ENCODE measurements at regions not wholly inside any gene's neighbourhood (a gene's known extent, or its start where the extent isn't known, plus 50 kb on each side); places are given as distances from the start of the nearest gene placed in this dataset.

GRCh38 chr18:30814446-30814845, 228.1 kb downstream of the DSC3 start:
- ATAC-seq, result no peak
- no peak for TF ChIP-seq ZNF70 (CRISPR knock-in tag; IDR thresholded peaks at IDR 0.05)
- no peak for TF ChIP-seq ZNF8 (CRISPR knock-in tag; IDR thresholded peaks at IDR 0.05)
- no peak for TF ChIP-seq PPARA (CRISPR knock-in tag; IDR thresholded peaks at IDR 0.05; ENCODE audit: borderline replicate concordance)
- TF ChIP-seq CSRNP3 (CRISPR knock-in tag; IDR thresholded peaks at IDR 0.05), result no peak
- no peak for TF ChIP-seq TOX (CRISPR knock-in tag; IDR thresholded peaks at IDR 0.05; ENCODE audit: borderline replicate concordance)
- TF ChIP-seq ISL1 (CRISPR knock-in tag; IDR thresholded peaks at IDR 0.05), result no peak
- no peak for TF ChIP-seq TSHZ2 (CRISPR knock-in tag; IDR thresholded peaks at IDR 0.05)
- TF ChIP-seq ZFP3 (CRISPR knock-in tag; IDR thresholded peaks at IDR 0.05), result no peak
- no peak for TF ChIP-seq SNAI2 (CRISPR knock-in tag; IDR thresholded peaks at IDR 0.05)
- TF ChIP-seq, protein P1, sequence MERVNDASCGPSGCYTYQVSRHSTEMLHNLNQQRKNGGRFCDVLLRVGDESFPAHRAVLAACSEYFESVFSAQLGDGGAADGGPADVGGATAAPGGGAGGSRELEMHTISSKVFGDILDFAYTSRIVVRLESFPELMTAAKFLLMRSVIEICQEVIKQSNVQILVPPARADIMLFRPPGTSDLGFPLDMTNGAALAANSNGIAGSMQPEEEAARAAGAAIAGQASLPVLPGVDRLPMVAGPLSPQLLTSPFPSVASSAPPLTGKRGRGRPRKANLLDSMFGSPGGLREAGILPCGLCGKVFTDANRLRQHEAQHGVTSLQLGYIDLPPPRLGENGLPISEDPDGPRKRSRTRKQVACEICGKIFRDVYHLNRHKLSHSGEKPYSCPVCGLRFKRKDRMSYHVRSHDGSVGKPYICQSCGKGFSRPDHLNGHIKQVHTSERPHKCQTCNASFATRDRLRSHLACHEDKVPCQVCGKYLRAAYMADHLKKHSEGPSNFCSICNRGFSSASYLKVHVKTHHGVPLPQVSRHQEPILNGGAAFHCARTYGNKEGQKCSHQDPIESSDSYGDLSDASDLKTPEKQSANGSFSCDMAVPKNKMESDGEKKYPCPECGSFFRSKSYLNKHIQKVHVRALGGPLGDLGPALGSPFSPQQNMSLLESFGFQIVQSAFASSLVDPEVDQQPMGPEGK (CRISPR knock-in tag; IDR thresholded peaks at IDR 0.05; ENCODE audit: borderline replicate concordance), result no peak

DNA sequence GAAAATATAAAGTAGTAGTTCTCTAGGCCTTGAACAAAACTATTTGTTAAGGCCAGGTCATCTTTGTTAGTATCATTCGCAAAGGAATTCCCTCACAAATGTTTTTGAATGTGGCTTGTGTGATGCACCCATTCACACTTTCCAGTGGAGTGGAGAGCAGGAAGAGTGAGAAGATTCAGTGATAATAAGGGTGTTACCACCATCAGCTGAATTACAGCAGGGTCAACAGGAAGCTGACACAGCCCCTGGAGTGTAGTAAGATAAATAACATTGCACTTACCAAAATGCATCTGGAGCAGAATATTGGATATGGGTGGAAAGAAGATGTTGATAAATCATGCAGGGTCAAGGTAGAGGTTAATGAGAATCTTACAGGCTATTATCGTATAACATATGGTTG, 231.0 kb downstream of the DSC3 start:
- TF ChIP-seq SNAI2 (CRISPR knock-in tag; IDR thresholded peaks at IDR 0.05) (no peak), CSDC2 (CRISPR knock-in tag; IDR thresholded peaks at IDR 0.05) (no peak), ZNF70 (CRISPR knock-in tag; IDR thresholded peaks at IDR 0.05) (no peak), GLIS3 (CRISPR knock-in tag; IDR thresholded peaks at IDR 0.05) (no peak), ZFP3 (CRISPR knock-in tag; IDR thresholded peaks at IDR 0.05) (no peak), OSR1 (CRISPR knock-in tag; IDR thresholded peaks at IDR 0.05) (no peak), ZC3H10 (CRISPR knock-in tag; IDR thresholded peaks at IDR 0.05) (no peak), POU6F1 (CRISPR knock-in tag; IDR thresholded peaks at IDR 0.05; ENCODE audit: borderline replicate concordance, low read depth) (no peak), ARNTL (CRISPR knock-in tag; IDR thresholded peaks at IDR 0.05; ENCODE audit: borderline replicate concordance, low read depth) (no peak), TOX (CRISPR knock-in tag; IDR thresholded peaks at IDR 0.05; ENCODE audit: borderline replicate concordance) (no peak), TCF4 (CRISPR knock-in tag; IDR thresholded peaks at IDR 0.05; ENCODE audit: borderline replicate concordance) (no peak)
- TF ChIP-seq, protein P1 (CRISPR knock-in tag; IDR thresholded peaks at IDR 0.05; ENCODE audit: borderline replicate concordance), result no peak
- no peak for ATAC-seq

- no peak for ATAC-seq
- TF ChIP-seq CREB5 (CRISPR knock-in tag; IDR thresholded peaks at IDR 0.05; ENCODE audit: low read depth) (no peak), TSHZ2 (CRISPR knock-in tag; IDR thresholded peaks at IDR 0.05) (no peak), GLIS3 (CRISPR knock-in tag; IDR thresholded peaks at IDR 0.05) (no peak), PPARA (CRISPR knock-in tag; IDR thresholded peaks at IDR 0.05; ENCODE audit: borderline replicate concordance) (no peak), OSR1 (CRISPR knock-in tag; IDR thresholded peaks at IDR 0.05) (no peak), ZFP3 (CRISPR knock-in tag; IDR thresholded peaks at IDR 0.05) (no peak), RARB (CRISPR knock-in tag; IDR thresholded peaks at IDR 0.05) (no peak), ZC3H10 (CRISPR knock-in tag; IDR thresholded peaks at IDR 0.05) (no peak), CSRNP3 (CRISPR knock-in tag; IDR thresholded peaks at IDR 0.05) (no peak), ISL1 (CRISPR knock-in tag; IDR thresholded peaks at IDR 0.05) (no peak)
Observed at GRCh38 chr18:30810580-30810979, 232.0 kb downstream of the DSC3 start.

Data from SK-N-SH treated with all-trans-retinoic acid at 6 μM for 48 hours (cell line).